ENCODE measurements at regions not wholly inside any gene's neighbourhood (a gene's known extent, or its start where the extent isn't known, plus 50 kb on each side); places are given as distances from the start of the nearest gene placed in this dataset.

GRCh38 chr5:4674166-4674565 is 466.0 kb upstream of the ADAMTS16 start:
- Histone ChIP-seq H3K4me1 (ENCODE audit: control insufficient read depth in 1 of 2, low read depth in 2 of 2) (no peaks in the 10 kb centered on the region), H3K27ac (no peak overlapping the region), H3K4me3 (no peak overlapping the region), H3K9me3 (no peaks in the 10 kb centered on the region), H3K36me3 (no peaks in the 10 kb centered on the region), H3K27me3 (replicated peaks; ENCODE audit: insufficient read depth) (no peaks in the 10 kb centered on the region)
- ATAC-seq (ENCODE audit: insufficient number of reproducible peaks, low FRiP score, low read depth): no peak
- no peak for DNase-seq (ENCODE audit: low spot score)
- TF ChIP-seq CTCF (IDR thresholded peaks at IDR 0.05): no peak

- no peak for TF ChIP-seq CTCF (IDR thresholded peaks at IDR 0.05)
- ATAC-seq (ENCODE audit: insufficient number of reproducible peaks, low FRiP score, low read depth) (no peak), DNase-seq (ENCODE audit: low spot score) (no peak)
- Histone ChIP-seq H3K27me3 (replicated peaks; ENCODE audit: insufficient read depth) (no peaks in the 10 kb centered on the region), H3K9me3 (no peaks in the 10 kb centered on the region), H3K4me1 (ENCODE audit: control insufficient read depth in 1 of 2, low read depth in 2 of 2) (no peaks in the 10 kb centered on the region), H3K36me3 (no peaks in the 10 kb centered on the region), H3K4me3 (no peak overlapping the region), H3K27ac (no peak overlapping the region)
Measured at GRCh38 chr5:4676934-4677333, 463.2 kb upstream of the ADAMTS16 start.

- Histone ChIP-seq H3K27me3 (replicated peaks; ENCODE audit: insufficient read depth) (no peaks in the 10 kb centered on the region), H3K4me1 (ENCODE audit: control insufficient read depth in 1 of 2, low read depth in 2 of 2) (no peaks in the 10 kb centered on the region), H3K27ac (no peak overlapping the region), H3K4me3 (no peak overlapping the region), H3K9me3 (no peaks in the 10 kb centered on the region), H3K36me3 (no peaks in the 10 kb centered on the region)
- no peak for TF ChIP-seq CTCF (IDR thresholded peaks at IDR 0.05)
- DNase-seq (ENCODE audit: low spot score): no peak
- ATAC-seq (ENCODE audit: insufficient number of reproducible peaks, low FRiP score, low read depth): no peak
Measured at GRCh38 chr5:4684946-4685345, 455.2 kb upstream of the ADAMTS16 start.

GRCh38 chr5:4698596-4698995 is 441.5 kb upstream of the ADAMTS16 start:
- Histone ChIP-seq H3K4me1 (ENCODE audit: control insufficient read depth in 1 of 2, low read depth in 2 of 2) (no peaks in the 10 kb centered on the region), H3K9me3 (no peaks in the 10 kb centered on the region), H3K4me3 (no peak overlapping the region), H3K27me3 (replicated peaks; ENCODE audit: insufficient read depth) (no peaks in the 10 kb centered on the region), H3K36me3 (no peaks in the 10 kb centered on the region), H3K27ac (no peak overlapping the region)
- TF ChIP-seq CTCF (IDR thresholded peaks at IDR 0.05): no peak
- ATAC-seq (ENCODE audit: insufficient number of reproducible peaks, low FRiP score, low read depth) (no peak), DNase-seq (ENCODE audit: low spot score) (no peak)

GRCh38 chr5:4699592-4699991 is 440.5 kb upstream of the ADAMTS16 start:
- no peaks in the 10 kb centered on the region for H3K27me3 ChIP-seq (replicated peaks; ENCODE audit: insufficient read depth)
- H3K4me3 ChIP-seq: no peak overlapping the region
- H3K36me3 ChIP-seq: no peaks in the 10 kb centered on the region
- TF ChIP-seq CTCF (IDR thresholded peaks at IDR 0.05): no peak
- no peak for DNase-seq (ENCODE audit: low spot score)
- H3K27ac ChIP-seq: no peak overlapping the region
- H3K4me1 ChIP-seq (ENCODE audit: control insufficient read depth in 1 of 2, low read depth in 2 of 2): no peaks in the 10 kb centered on the region
- no peak for ATAC-seq (ENCODE audit: insufficient number of reproducible peaks, low FRiP score, low read depth)
- H3K9me3 ChIP-seq: no peaks in the 10 kb centered on the region

Data from thoracic aorta (tissue), 2 donors.